UCSD-AML1 (cell line): ENCODE measurements at regions not wholly inside any gene's neighbourhood (a gene's known extent, or its start where the extent isn't known, plus 50 kb on each side); places are given as distances from the start of the nearest gene placed in this dataset.
"Not testable (repeated sequence)": the region's sequence is repeated elsewhere in the genome, so short reads cannot be mapped to it uniquely, and the experiment has no call there.

Experiments
- DNase-seq: peaks from one replicate; lab custom pipeline; 2025; ENCODE audit not compliant: unreplicated experiment; lab: John Stamatoyannopoulos, UW

GRCh38 chr2:61677942-61678341, 139.8 kb upstream of the XPO1 start:
- DNase-seq, result no peak

- DNase-seq, result no peak
Measured at GRCh38 chr2:61677306-61677705, 139.2 kb upstream of the XPO1 start.

- DNase-seq, result no peak
Measured at GRCh38 chr2:61675204-61675603, 137.0 kb upstream of the XPO1 start.

- no peak for DNase-seq
Measured at GRCh38 chr2:61671561-61672315, 133.6 kb upstream of the XPO1 start.

- DNase-seq, result no peak
Measured at GRCh38 chr2:61670591-61671501, 132.7 kb upstream of the XPO1 start.

- DNase-seq, result no peak
Measured at GRCh38 chr2:61664190-61664589, 126.0 kb upstream of the XPO1 start.

- DNase-seq, result no peak
Measured at GRCh38 chr2:61662990-61663389, 124.8 kb upstream of the XPO1 start.

GRCh38 chr2:61660511-61661388, 122.6 kb upstream of the XPO1 start:
- DNase-seq, result no peak

GRCh38 chr2:61658841-61659780, 121.0 kb upstream of the XPO1 start:
- DNase-seq, result no peak

GRCh38 chr2:61649946-61650345, 111.8 kb upstream of the XPO1 start:
- not testable (repeated sequence) for DNase-seq

GRCh38 chr2:61649021-61649420, 110.9 kb upstream of the XPO1 start:
- DNase-seq, result no peak

- no peak for DNase-seq
Measured at GRCh38 chr2:61647044-61647443, 108.9 kb upstream of the XPO1 start.

- DNase-seq, result no peak
Measured at GRCh38 chr2:61645911-61646310, 107.8 kb upstream of the XPO1 start.

- not testable (repeated sequence) for DNase-seq
Measured at GRCh38 chr2:61643153-61643552, 105.0 kb upstream of the XPO1 start.

GRCh38 chr2:61640406-61640805, 102.2 kb upstream of the XPO1 start:
- no peak for DNase-seq

- no peak for DNase-seq
Measured at GRCh38 chr2:61639721-61640120, 101.6 kb upstream of the XPO1 start.

GRCh38 chr2:61636686-61637085, 98.5 kb upstream of the XPO1 start:
- DNase-seq, result no peak

- DNase-seq, result no peak
Measured at GRCh38 chr2:61634512-61634911, 96.4 kb upstream of the XPO1 start.

- DNase-seq, result no peak
Measured at GRCh38 chr2:61633250-61633649, 95.1 kb upstream of the XPO1 start.
